Cardiac muscle cell (in vitro differentiated cells and primary cell): ENCODE measurements at regions not wholly inside any gene's neighbourhood (a gene's known extent, or its start where the extent isn't known, plus 50 kb on each side); places are given as distances from the start of the nearest gene placed in this dataset.

Source experiments
- DNase-seq, 2 donors: peaks; one replicate each; pipeline versions ENCODE4 v3.0.0 to v3.0.0-alpha.2; 2010 to 2017; ENCODE audit warnings: low read depth in 1 of 2, low spot score in 1 of 2
- H3K27ac ChIP-seq: fragments of 200-600 bp; sonication (generic); 2 replicates; pipeline ENCODE4 v1.5.1; 2016
- H3K27me3 ChIP-seq: fragments of 200-600 bp; sonication (generic); 2 replicates; pipeline ENCODE4 v1.6.0; 2016; ENCODE audit warnings: control low read depth
- H3K36me3 ChIP-seq: fragments of 200-600 bp; sonication (generic); 2 replicates; pipeline ENCODE4 v1.5.1; 2016; ENCODE audit warnings: control low read depth
- H3K4me1 ChIP-seq: fragments of 200-600 bp; sonication (generic); 2 replicates; pipeline ENCODE4 v1.8.1; 2017; ENCODE audit warnings: low read depth, mild to moderate bottlenecking, mixed run types
- H3K4me3 ChIP-seq: fragments of 200-600 bp; sonication (generic); 2 replicates; pipeline ENCODE4 v1.5.1; 2016; ENCODE audit warnings: mild to moderate bottlenecking
- H3K9me3 ChIP-seq: fragments of 200-600 bp; sonication (generic); 2 replicates; pipeline ENCODE4 v1.5.1; 2017; ENCODE audit warnings: low read depth, mild to moderate bottlenecking, control low read depth
- CTCF ChIP-seq: IDR thresholded peaks from 2 replicates; pipeline ENCODE4 v1.5.1; 2012; ENCODE audit warnings: low read depth, mild to moderate bottlenecking, low read length

GRCh38 chr7:113649556-113649955 lies 269.3 kb downstream of the PPP1R3A start:
- no peak for TF ChIP-seq CTCF
- Histone ChIP-seq H3K27ac (no peak overlapping the region), H3K4me3 (no peak overlapping the region), H3K36me3 (no peaks in the 10 kb centered on the region), H3K27me3 (no peaks in the 10 kb centered on the region), H3K4me1 (no peaks in the 10 kb centered on the region), H3K9me3 (no peaks in the 10 kb centered on the region)
- no peak for DNase-seq

GRCh38 chr7:113639221-113639620 lies 279.6 kb downstream of the PPP1R3A start:
- no peak overlapping the region for H3K27ac ChIP-seq
- no peaks in the 10 kb centered on the region for H3K4me1 ChIP-seq
- H3K36me3 ChIP-seq, result no peaks in the 10 kb centered on the region
- no peak for DNase-seq
- no peaks in the 10 kb centered on the region for H3K9me3 ChIP-seq
- no peak overlapping the region for H3K4me3 ChIP-seq
- no peaks in the 10 kb centered on the region for H3K27me3 ChIP-seq
- TF ChIP-seq CTCF, result no peak

- DNase-seq, result no peak
These were observed 281.9 kb downstream of the PPP1R3A start for GRCh38 chr7:113636727-113637421.

GRCh38 chr7:113635492-113635891 lies 283.3 kb downstream of the PPP1R3A start:
- no peak for TF ChIP-seq CTCF
- Histone ChIP-seq H3K27ac (no peak overlapping the region), H3K4me3 (no peak overlapping the region), H3K27me3 (no peaks in the 10 kb centered on the region), H3K9me3 (no peaks in the 10 kb centered on the region), H3K4me1 (no peaks in the 10 kb centered on the region), H3K36me3 (no peaks in the 10 kb centered on the region)
- no peak for DNase-seq

More at GRCh38 chr7:113636727-113637421, 281.9 kb downstream of the PPP1R3A start:
- no peak overlapping the region for H3K4me3 ChIP-seq
- no peaks in the 10 kb centered on the region for H3K4me1 ChIP-seq
- no peaks in the 10 kb centered on the region for H3K9me3 ChIP-seq
- no peak for TF ChIP-seq CTCF
- H3K27ac ChIP-seq, result no peak overlapping the region
- H3K36me3 ChIP-seq, result no peaks in the 10 kb centered on the region
- H3K27me3 ChIP-seq, result no peaks in the 10 kb centered on the region

- Histone ChIP-seq H3K9me3 (no peaks in the 10 kb centered on the region), H3K27ac (no peak overlapping the region), H3K36me3 (no peaks in the 10 kb centered on the region), H3K27me3 (no peaks in the 10 kb centered on the region), H3K4me3 (no peak overlapping the region), H3K4me1 (no peaks in the 10 kb centered on the region)
- no peak for DNase-seq
- no peak for TF ChIP-seq CTCF
These were observed 285.7 kb downstream of the PPP1R3A start for GRCh38 chr7:113633073-113633472.
